ENCODE measurements at regions not wholly inside any gene's neighbourhood (a gene's known extent, or its start where the extent isn't known, plus 50 kb on each side); places are given as distances from the start of the nearest gene placed in this dataset.

DNA sequence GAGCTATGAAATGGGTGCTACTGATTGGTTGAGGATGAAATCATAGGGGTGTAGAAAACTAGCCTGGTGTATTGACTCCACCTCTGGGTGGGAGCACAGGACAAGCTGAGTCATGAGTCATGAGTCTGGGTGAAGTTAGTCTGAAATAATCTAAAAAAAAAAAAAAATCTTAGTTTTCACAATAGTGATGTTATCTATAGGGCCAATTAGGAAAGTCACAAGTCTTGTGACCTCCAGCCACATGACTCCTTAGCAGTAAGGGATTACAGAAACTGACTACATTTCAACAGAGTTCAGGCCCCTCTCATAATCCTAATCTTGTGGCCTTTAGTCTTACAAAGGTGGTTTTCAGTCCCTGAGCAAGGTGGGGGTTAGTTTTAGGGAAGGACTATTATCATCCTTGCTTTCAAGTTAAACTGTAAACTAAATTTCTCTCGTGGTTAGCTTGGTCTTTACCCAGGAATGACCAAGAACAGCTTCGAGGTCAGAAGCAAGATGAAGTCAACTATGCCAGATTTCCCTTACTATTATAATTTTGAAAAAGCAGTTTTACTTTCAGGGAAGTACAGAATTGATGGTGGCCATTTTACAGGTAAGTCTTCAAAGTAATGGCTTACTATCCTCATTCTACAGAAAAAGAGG is 338.0 kb upstream of the GYPC start:
- Histone ChIP-seq H3K9ac (ENCODE audit: low read depth in 1 of 3, low read length in 3 of 3) (no peak overlapping the region), H3K27ac (ENCODE audit: low read depth, low read length) (no peak overlapping the region), H3K4me1 (ENCODE audit: control insufficient read depth in 3 of 3, insufficient read depth in 3 of 3, low read length in 3 of 3) (no peaks in the 10 kb centered on the region), H3K9me3 (ENCODE audit: control insufficient read depth in 3 of 3, low read length in 3 of 3) (no peaks in the 10 kb centered on the region), H3K36me3 (ENCODE audit: control insufficient read depth in 3 of 3, insufficient read depth in 3 of 3, low read length in 3 of 3) (no peaks in the 10 kb centered on the region), H3K27me3 (ENCODE audit: control insufficient read depth in 3 of 3, insufficient read depth in 3 of 3, low read length in 3 of 3) (no peaks in the 10 kb centered on the region), H3K4me3 (ENCODE audit: low read length in 3 of 3) (no peak overlapping the region)

DNA sequence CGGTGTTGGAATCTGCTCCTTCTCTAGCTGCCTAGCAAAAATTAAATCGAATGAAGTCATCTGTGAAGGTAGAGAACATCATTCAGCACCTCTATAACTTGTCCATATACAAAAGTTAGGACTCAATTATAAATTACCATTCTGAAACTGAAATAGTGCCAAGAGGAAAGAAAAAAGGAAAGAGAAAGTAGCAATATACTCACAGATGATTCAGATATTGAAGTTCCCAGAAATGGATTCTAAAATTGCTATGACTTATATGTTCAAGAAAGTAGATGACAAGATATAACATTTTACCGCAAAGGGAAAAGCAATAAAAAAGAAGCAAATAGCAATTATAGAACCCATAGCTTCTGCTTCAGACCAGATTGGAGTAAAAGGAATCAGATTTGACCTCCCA is 333.6 kb upstream of the GYPC start:
- Histone ChIP-seq H3K27ac (ENCODE audit: low read depth, low read length) (no peak overlapping the region), H3K36me3 (ENCODE audit: control insufficient read depth in 3 of 3, insufficient read depth in 3 of 3, low read length in 3 of 3) (no peaks in the 10 kb centered on the region), H3K9me3 (ENCODE audit: control insufficient read depth in 3 of 3, low read length in 3 of 3) (no peaks in the 10 kb centered on the region), H3K4me3 (ENCODE audit: low read length in 3 of 3) (no peak overlapping the region), H3K9ac (ENCODE audit: low read depth in 1 of 3, low read length in 3 of 3) (no peak overlapping the region), H3K4me1 (ENCODE audit: control insufficient read depth in 3 of 3, insufficient read depth in 3 of 3, low read length in 3 of 3) (peaks cover 0 to 4% (median 0%) of the 10 kb centered on the region in 3 donors), H3K27me3 (ENCODE audit: control insufficient read depth in 3 of 3, insufficient read depth in 3 of 3, low read length in 3 of 3) (no peaks in the 10 kb centered on the region)

DNA sequence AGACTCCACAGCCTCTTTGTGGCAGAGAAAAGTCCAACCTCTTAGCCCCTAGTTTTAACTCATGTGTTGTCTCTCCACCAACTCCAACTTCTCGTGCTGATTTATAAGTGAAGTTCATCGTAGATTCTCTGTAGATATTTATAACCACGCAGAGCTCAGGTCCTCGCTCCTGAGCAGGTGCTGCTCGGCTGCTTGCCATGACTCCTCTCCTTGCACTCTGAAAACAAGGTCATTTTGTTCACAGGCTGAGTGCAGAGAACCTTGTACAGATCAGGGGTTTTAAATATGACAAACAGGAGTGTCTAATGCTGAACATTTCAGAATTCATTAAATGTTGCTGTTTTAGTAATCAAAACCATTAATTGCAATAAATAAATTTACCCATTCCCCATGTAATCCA is 330.8 kb upstream of the GYPC start:
- Histone ChIP-seq H3K36me3 (ENCODE audit: control insufficient read depth in 3 of 3, insufficient read depth in 3 of 3, low read length in 3 of 3) (no peaks in the 10 kb centered on the region), H3K9ac (ENCODE audit: low read depth in 1 of 3, low read length in 3 of 3) (no peak overlapping the region), H3K9me3 (ENCODE audit: control insufficient read depth in 3 of 3, low read length in 3 of 3) (no peaks in the 10 kb centered on the region), H3K27ac (ENCODE audit: low read depth, low read length) (peak overlapping the region; percentile 22), H3K4me3 (ENCODE audit: low read length in 3 of 3) (no peak overlapping the region), H3K27me3 (ENCODE audit: control insufficient read depth in 3 of 3, insufficient read depth in 3 of 3, low read length in 3 of 3) (no peaks in the 10 kb centered on the region), H3K4me1 (ENCODE audit: control insufficient read depth in 3 of 3, insufficient read depth in 3 of 3, low read length in 3 of 3) (peaks cover 0 to 4% (median 0%) of the 10 kb centered on the region in 3 donors)

DNA sequence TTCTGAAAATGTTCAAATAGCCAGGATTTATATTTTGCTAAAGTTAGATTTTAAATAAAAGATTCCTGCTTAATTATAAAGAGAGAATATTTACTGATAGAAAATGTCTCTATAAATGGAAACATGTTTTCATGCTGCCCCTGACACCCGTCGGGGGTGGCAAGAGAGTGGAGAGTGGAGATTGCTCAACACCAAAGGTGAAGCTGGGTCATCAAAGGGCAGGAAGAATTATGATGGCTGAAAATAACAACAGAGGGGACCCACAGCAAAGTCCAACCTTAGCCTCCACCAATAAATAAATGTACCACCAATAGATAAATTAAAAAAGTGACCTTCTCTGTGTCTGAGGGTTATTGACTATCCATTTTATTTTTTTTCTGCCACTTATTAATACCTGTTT is 326.8 kb upstream of the GYPC start:
- H3K9me3 ChIP-seq (ENCODE audit: control insufficient read depth in 3 of 3, low read length in 3 of 3) = peaks cover 0 to 4% (median 0%) of the 10 kb centered on the region in 3 donors
- H3K4me3 ChIP-seq (ENCODE audit: low read length in 3 of 3) = no peak overlapping the region
- no peaks in the 10 kb centered on the region for H3K27me3 ChIP-seq (ENCODE audit: control insufficient read depth in 3 of 3, insufficient read depth in 3 of 3, low read length in 3 of 3)
- no peak overlapping the region for H3K27ac ChIP-seq (ENCODE audit: low read depth, low read length)
- no peak overlapping the region for H3K9ac ChIP-seq (ENCODE audit: low read depth in 1 of 3, low read length in 3 of 3)
- H3K36me3 ChIP-seq (ENCODE audit: control insufficient read depth in 3 of 3, insufficient read depth in 3 of 3, low read length in 3 of 3) = no peaks in the 10 kb centered on the region
- no peaks in the 10 kb centered on the region for H3K4me1 ChIP-seq (ENCODE audit: control insufficient read depth in 3 of 3, insufficient read depth in 3 of 3, low read length in 3 of 3)

- no peaks in the 10 kb centered on the region for H3K9me3 ChIP-seq (ENCODE audit: control insufficient read depth in 3 of 3, low read length in 3 of 3)
- H3K4me3 ChIP-seq (ENCODE audit: low read length in 3 of 3) = no peak overlapping the region
- no peaks in the 10 kb centered on the region for H3K4me1 ChIP-seq (ENCODE audit: control insufficient read depth in 3 of 3, insufficient read depth in 3 of 3, low read length in 3 of 3)
- H3K9ac ChIP-seq (ENCODE audit: low read depth in 1 of 3, low read length in 3 of 3) = no peak overlapping the region
- H3K36me3 ChIP-seq (ENCODE audit: control insufficient read depth in 3 of 3, insufficient read depth in 3 of 3, low read length in 3 of 3) = no peaks in the 10 kb centered on the region
- no peak overlapping the region for H3K27ac ChIP-seq (ENCODE audit: low read depth, low read length)
- no peaks in the 10 kb centered on the region for H3K27me3 ChIP-seq (ENCODE audit: control insufficient read depth in 3 of 3, insufficient read depth in 3 of 3, low read length in 3 of 3)
Observed at GRCh38 chr2:126342457-126342856, 313.5 kb upstream of the GYPC start.

- Histone ChIP-seq H3K4me3 (ENCODE audit: low read length in 3 of 3) (no peak overlapping the region), H3K9me3 (ENCODE audit: control insufficient read depth in 3 of 3, low read length in 3 of 3) (peaks cover 0 to 2% (median 0%) of the 10 kb centered on the region in 3 donors), H3K27ac (ENCODE audit: low read depth, low read length) (no peak overlapping the region), H3K9ac (ENCODE audit: low read depth in 1 of 3, low read length in 3 of 3) (no peak overlapping the region), H3K4me1 (ENCODE audit: control insufficient read depth in 3 of 3, insufficient read depth in 3 of 3, low read length in 3 of 3) (no peaks in the 10 kb centered on the region), H3K27me3 (ENCODE audit: control insufficient read depth in 3 of 3, insufficient read depth in 3 of 3, low read length in 3 of 3) (no peaks in the 10 kb centered on the region), H3K36me3 (ENCODE audit: control insufficient read depth in 3 of 3, insufficient read depth in 3 of 3, low read length in 3 of 3) (no peaks in the 10 kb centered on the region)
Observed at GRCh38 chr2:126343136-126343535, 312.8 kb upstream of the GYPC start.

- Histone ChIP-seq H3K27me3 (ENCODE audit: control insufficient read depth in 3 of 3, insufficient read depth in 3 of 3, low read length in 3 of 3) (no peaks in the 10 kb centered on the region), H3K4me1 (ENCODE audit: control insufficient read depth in 3 of 3, insufficient read depth in 3 of 3, low read length in 3 of 3) (no peaks in the 10 kb centered on the region), H3K9me3 (ENCODE audit: control insufficient read depth in 3 of 3, low read length in 3 of 3) (peaks cover 0 to 2% (median 0%) of the 10 kb centered on the region in 3 donors), H3K9ac (ENCODE audit: low read depth in 1 of 3, low read length in 3 of 3) (no peak overlapping the region), H3K36me3 (ENCODE audit: control insufficient read depth in 3 of 3, insufficient read depth in 3 of 3, low read length in 3 of 3) (no peaks in the 10 kb centered on the region), H3K27ac (ENCODE audit: low read depth, low read length) (no peak overlapping the region), H3K4me3 (ENCODE audit: low read length in 3 of 3) (no peak overlapping the region)
Observed at GRCh38 chr2:126344493-126344892, 311.5 kb upstream of the GYPC start.

DNA sequence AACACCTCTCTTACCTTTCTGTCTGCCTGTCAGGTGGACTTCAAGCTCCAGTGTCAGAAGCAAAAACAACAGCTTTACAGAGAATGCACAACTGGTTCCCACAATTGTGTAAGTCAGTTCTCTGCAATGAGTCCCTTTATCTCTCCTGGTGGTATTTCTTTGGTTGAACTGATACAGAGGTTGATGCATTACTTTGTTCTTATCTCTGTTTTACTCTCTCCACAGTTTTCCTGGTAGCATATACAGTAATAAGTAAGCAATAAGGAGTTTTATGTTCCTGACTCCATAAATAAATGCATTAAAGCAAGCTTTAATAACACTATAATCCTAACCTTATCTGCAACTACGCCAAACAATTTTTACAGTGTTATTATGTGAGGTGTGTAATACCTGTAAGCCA is 310.3 kb upstream of the GYPC start:
- H3K9ac ChIP-seq (ENCODE audit: low read depth in 1 of 3, low read length in 3 of 3) = no peak overlapping the region
- no peaks in the 10 kb centered on the region for H3K4me1 ChIP-seq (ENCODE audit: control insufficient read depth in 3 of 3, insufficient read depth in 3 of 3, low read length in 3 of 3)
- peaks cover 0 to 2% (median 0%) of the 10 kb centered on the region in 3 donors for H3K9me3 ChIP-seq (ENCODE audit: control insufficient read depth in 3 of 3, low read length in 3 of 3)
- H3K4me3 ChIP-seq (ENCODE audit: low read length in 3 of 3) = no peak overlapping the region
- no peak overlapping the region for H3K27ac ChIP-seq (ENCODE audit: low read depth, low read length)
- H3K36me3 ChIP-seq (ENCODE audit: control insufficient read depth in 3 of 3, insufficient read depth in 3 of 3, low read length in 3 of 3) = no peaks in the 10 kb centered on the region
- no peaks in the 10 kb centered on the region for H3K27me3 ChIP-seq (ENCODE audit: control insufficient read depth in 3 of 3, insufficient read depth in 3 of 3, low read length in 3 of 3)

DNA sequence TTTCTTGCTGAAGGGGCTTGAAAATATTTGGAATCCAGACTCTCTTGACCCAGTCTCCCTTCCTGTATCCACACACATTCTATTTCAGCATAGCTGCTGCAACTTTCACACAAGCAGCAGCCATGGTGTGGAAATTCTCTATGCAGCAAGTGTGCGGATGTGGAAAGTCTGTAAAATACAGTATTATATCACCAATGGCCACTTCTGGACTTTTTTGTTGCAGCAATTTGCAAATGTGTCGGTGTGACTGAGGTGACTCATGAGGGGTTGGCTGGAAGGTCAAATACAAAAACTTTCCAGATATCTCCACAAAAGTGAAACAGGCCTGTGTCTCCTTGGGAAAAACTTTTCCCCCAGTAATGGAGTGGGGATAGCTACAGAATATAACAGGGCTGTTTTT is 299.3 kb upstream of the GYPC start:
- Histone ChIP-seq H3K27ac (ENCODE audit: low read depth, low read length) (no peak overlapping the region), H3K9me3 (ENCODE audit: control insufficient read depth in 3 of 3, low read length in 3 of 3) (peaks cover 0 to 4% (median 0%) of the 10 kb centered on the region in 3 donors), H3K4me3 (ENCODE audit: low read length in 3 of 3) (no peak overlapping the region), H3K9ac (ENCODE audit: low read depth in 1 of 3, low read length in 3 of 3) (no peak overlapping the region), H3K27me3 (ENCODE audit: control insufficient read depth in 3 of 3, insufficient read depth in 3 of 3, low read length in 3 of 3) (no peaks in the 10 kb centered on the region), H3K36me3 (ENCODE audit: control insufficient read depth in 3 of 3, insufficient read depth in 3 of 3, low read length in 3 of 3) (no peaks in the 10 kb centered on the region), H3K4me1 (ENCODE audit: control insufficient read depth in 3 of 3, insufficient read depth in 3 of 3, low read length in 3 of 3) (no peaks in the 10 kb centered on the region)

GRCh38 chr2:126358122-126358521 is 297.8 kb upstream of the GYPC start:
- H3K4me1 ChIP-seq (ENCODE audit: control insufficient read depth in 3 of 3, insufficient read depth in 3 of 3, low read length in 3 of 3) = no peaks in the 10 kb centered on the region
- no peak overlapping the region for H3K9ac ChIP-seq (ENCODE audit: low read depth in 1 of 3, low read length in 3 of 3)
- H3K27ac ChIP-seq (ENCODE audit: low read depth, low read length) = no peak overlapping the region
- peaks cover 0 to 4% (median 0%) of the 10 kb centered on the region in 3 donors for H3K9me3 ChIP-seq (ENCODE audit: control insufficient read depth in 3 of 3, low read length in 3 of 3)
- H3K27me3 ChIP-seq (ENCODE audit: control insufficient read depth in 3 of 3, insufficient read depth in 3 of 3, low read length in 3 of 3) = no peaks in the 10 kb centered on the region
- no peak overlapping the region for H3K4me3 ChIP-seq (ENCODE audit: low read length in 3 of 3)
- no peaks in the 10 kb centered on the region for H3K36me3 ChIP-seq (ENCODE audit: control insufficient read depth in 3 of 3, insufficient read depth in 3 of 3, low read length in 3 of 3)
